Muscle layer of duodenum (tissue), 2 donors: ENCODE measurements at regions not wholly inside any gene's neighbourhood (a gene's known extent, or its start where the extent isn't known, plus 50 kb on each side); places are given as distances from the start of the nearest gene placed in this dataset.

Source experiments
- H3K27ac ChIP-seq: one replicate; pipeline ENCODE4 v1.7.0; 2013; ENCODE audit warnings: mild to moderate bottlenecking, low read length
- H3K27me3 ChIP-seq: one replicate; pipeline ENCODE4 v1.7.0; 2013; ENCODE audit warnings: low read depth, mild to moderate bottlenecking, control low read depth, low read length
- H3K36me3 ChIP-seq, 2 donors: one replicate each; pipeline ENCODE4 v1.7.0; 2013; ENCODE audit warnings: low read length in 2 of 2, control low read depth in 1 of 2, mild to moderate bottlenecking in 1 of 2; ENCODE audit not compliant: insufficient read depth in 2 of 2, control insufficient read depth in 1 of 2
- H3K4me1 ChIP-seq, 2 donors: one replicate each; pipeline ENCODE4 v1.7.0; 2013; ENCODE audit warnings: low read length in 2 of 2, mild to moderate bottlenecking in 2 of 2, control low read depth in 1 of 2, moderate library complexity in 1 of 2; ENCODE audit not compliant: insufficient read depth in 2 of 2, control insufficient read depth in 1 of 2
- H3K4me3 ChIP-seq, 2 donors: one replicate each; pipeline ENCODE4 v1.7.0; 2013; ENCODE audit warnings: low read length in 2 of 2, low read depth in 1 of 2, mild to moderate bottlenecking in 1 of 2
- H3K9me3 ChIP-seq, 2 donors: one replicate each; pipeline ENCODE4 v1.7.0; 2013; ENCODE audit warnings: low read length in 2 of 2, control low read depth in 1 of 2, mild to moderate bottlenecking in 1 of 2; ENCODE audit not compliant: control insufficient read depth in 1 of 2
- donor health status: healthy.

DNA sequence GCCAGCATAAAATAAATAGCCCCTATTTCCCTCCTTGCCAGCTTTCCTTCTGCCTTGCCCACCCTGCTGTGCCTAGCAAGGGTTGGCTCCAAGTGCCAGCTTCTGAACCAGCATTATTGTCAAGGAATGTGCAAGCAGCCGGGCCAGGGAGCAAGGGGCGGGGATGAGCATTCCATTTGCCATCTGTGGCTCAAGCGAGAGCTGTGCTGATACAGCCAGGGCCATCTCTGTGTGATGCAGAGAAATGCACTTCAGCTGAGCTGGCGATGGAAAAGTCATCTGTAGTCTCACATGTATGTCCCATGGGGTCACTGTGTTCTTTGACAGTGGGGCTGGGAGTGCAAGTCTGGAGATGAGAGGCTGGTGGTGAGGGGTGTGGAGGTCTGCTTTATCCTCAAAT lies 137.3 kb downstream of the SUDS3 start:
- no peaks in the 10 kb centered on the region for H3K4me1 ChIP-seq
- H3K9me3 ChIP-seq: no peaks in the 10 kb centered on the region
- H3K27me3 ChIP-seq: no peaks in the 10 kb centered on the region
- H3K27ac ChIP-seq: no peak overlapping the region
- no peaks in the 10 kb centered on the region for H3K36me3 ChIP-seq
- no peak overlapping the region for H3K4me3 ChIP-seq

DNA sequence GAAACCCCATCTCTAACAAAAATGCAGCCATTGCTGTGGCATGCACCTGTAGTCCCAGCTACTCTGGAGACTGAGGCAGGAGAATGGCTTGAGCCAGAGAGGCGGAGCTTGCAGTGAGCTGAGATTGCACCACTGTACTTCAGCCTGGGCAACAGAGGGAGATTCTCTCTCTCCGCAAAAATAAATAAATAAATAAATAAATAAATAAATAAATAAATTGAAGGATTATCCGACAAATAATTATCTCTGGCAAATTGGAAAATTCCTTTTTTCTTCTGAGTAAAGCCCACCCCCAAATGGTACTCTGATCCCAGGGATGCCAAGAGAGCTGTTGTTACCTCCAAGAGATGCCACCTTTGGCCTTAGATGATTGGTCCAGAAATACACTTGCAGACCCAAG lies 137.9 kb downstream of the SUDS3 start:
- no peaks in the 10 kb centered on the region for H3K4me1 ChIP-seq
- H3K27ac ChIP-seq: no peak overlapping the region
- no peaks in the 10 kb centered on the region for H3K27me3 ChIP-seq
- no peak overlapping the region for H3K4me3 ChIP-seq
- H3K36me3 ChIP-seq: no peaks in the 10 kb centered on the region
- H3K9me3 ChIP-seq: no peaks in the 10 kb centered on the region

DNA sequence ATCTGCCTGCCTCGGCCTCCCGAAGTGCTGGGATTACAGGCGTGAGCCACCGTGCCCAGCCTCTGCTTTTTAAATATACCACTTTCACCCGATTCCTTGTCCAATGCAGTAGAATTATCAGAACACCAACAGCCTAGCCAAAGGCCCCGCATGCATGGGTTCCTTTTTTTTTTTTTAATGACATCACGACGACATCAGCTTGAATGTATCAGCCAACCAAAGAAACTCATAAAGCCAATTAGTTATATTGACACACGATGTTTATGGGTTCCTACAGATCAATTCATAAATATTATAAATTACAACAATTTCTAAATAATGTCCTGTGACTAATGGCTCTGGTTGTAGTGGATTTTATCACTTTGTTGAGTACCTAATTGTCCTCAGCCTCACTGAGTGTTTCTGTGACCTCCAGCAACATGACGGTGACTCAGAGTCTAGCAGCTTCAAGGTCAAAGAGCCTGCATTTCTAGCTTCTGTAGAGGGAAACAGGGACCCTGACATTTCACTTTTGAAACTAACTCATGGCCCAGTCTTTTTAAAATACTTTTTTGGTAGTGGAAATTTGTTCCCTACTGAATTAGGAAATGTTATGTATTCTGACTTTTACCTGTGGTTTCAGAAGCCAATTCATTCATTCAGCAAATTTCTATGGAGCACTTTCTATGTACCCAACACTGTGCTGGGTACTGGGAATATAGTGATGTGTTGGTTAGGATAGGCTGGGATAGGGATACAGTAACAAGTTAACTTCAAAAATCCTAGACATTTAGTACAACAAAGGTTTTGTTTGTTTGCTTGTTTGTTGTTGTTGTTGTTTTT lies 144.1 kb downstream of the SUDS3 start:
- Histone ChIP-seq H3K27me3 (no peaks in the 10 kb centered on the region), H3K4me1 (no peaks in the 10 kb centered on the region), H3K9me3 (no peaks in the 10 kb centered on the region), H3K27ac (no peak overlapping the region), H3K36me3 (no peaks in the 10 kb centered on the region), H3K4me3 (no peak overlapping the region)

DNA sequence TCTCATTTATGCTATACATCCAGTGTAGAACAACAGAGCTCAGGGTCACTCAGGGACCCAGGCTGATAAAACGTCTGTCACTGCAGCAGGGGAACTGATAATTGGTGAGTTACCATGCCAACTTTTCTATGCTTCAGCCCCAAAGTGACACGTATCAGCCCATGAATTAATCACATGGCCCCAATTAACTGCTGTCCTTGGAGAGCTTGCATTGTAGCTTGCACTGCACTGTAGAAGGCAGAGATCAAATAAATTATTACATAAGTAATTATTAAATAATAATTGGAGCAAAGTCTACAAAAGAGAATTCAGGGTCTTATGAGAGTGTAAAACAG lies 144.6 kb downstream of the SUDS3 start:
- H3K27me3 ChIP-seq: no peaks in the 10 kb centered on the region
- no peak overlapping the region for H3K4me3 ChIP-seq
- H3K36me3 ChIP-seq: no peaks in the 10 kb centered on the region
- H3K4me1 ChIP-seq: no peaks in the 10 kb centered on the region
- H3K27ac ChIP-seq: no peak overlapping the region
- H3K9me3 ChIP-seq: no peaks in the 10 kb centered on the region

DNA sequence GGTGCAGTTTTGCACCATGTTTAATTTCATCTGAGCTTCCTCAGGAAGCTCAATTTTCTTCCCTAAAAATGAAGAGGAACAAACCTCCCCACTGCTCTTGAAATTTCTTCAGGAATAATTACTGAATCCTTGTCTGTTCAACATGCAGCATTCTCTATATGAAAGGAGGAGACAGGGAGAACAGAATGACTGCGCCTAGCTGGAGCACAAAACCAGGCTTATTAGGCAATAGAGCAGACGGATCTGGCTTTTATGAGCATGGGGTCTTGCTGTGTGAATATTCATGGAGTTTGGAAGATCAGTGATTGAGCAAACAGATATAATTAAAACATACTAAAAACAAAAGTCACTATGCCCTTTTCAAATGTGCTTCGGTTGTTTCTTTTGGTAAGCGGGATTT lies 148.1 kb downstream of the SUDS3 start:
- Histone ChIP-seq H3K9me3 (no peaks in the 10 kb centered on the region), H3K27ac (no peak overlapping the region), H3K4me1 (peaks cover 0 to 9% of the 10 kb centered on the region in 2 donors), H3K36me3 (no peaks in the 10 kb centered on the region), H3K27me3 (no peaks in the 10 kb centered on the region), H3K4me3 (no peak overlapping the region)

DNA sequence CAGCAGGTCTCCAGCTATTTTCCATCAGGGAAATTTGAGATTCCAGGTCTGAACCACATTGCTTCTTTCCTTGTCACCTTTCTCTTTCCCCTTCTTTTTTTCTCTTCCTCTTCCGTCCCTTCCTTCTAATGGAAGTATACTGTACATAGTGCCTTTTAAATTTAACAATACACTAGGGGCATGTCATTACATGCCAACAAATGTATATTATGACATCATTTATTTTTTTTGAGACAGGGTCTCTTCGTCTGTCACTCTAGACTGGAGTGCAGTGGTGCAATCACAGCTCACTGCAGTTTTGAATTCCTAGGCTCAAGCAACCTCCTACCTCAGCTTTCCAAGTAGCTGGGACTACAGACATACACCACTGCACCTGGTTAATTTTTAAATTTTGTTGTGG lies 148.9 kb downstream of the SUDS3 start:
- no peaks in the 10 kb centered on the region for H3K36me3 ChIP-seq
- H3K27ac ChIP-seq: no peak overlapping the region
- no peaks in the 10 kb centered on the region for H3K27me3 ChIP-seq
- H3K4me3 ChIP-seq: no peak overlapping the region
- peaks cover 0 to 9% of the 10 kb centered on the region in 2 donors for H3K4me1 ChIP-seq
- no peaks in the 10 kb centered on the region for H3K9me3 ChIP-seq

DNA sequence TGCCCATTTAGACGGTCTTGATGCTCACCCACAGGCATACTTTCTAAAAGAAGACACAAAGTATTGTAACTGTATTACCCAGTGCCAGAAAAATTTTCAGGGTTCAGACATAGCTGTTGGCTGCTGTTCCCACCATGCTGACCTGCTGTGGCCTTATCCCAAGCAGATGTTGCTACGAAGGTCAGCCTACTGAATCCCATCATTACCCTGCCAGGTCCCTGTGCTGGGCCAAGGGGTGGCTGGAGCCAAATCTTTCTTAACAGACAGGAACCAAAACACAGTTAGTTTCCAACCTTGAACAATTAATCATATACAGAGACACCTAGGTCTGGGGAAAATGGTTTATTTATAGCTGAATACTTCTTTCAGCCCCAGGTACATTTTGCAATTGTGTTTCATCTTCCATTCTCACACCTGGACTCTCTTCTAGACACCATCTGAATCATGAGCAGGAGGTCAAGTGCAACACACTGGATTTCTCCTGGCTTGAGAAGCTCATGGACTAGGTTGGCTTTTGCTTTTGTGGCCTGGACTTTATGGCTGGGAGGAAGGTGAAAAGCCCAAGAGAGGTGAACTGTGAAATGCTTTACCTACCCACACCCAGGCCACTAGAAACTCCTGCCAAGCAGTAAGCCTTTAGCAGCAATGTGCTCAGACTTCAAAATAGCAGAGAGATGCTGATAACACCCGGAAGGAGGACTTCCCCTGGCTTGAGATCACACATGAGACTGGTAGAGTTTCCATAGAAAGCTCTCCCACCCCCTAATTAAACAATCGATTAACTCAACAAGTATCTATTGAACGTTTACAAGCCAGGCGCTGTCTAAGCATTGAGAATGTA lies 150.1 kb downstream of the SUDS3 start:
- H3K27me3 ChIP-seq: no peaks in the 10 kb centered on the region
- H3K36me3 ChIP-seq: no peaks in the 10 kb centered on the region
- H3K4me3 ChIP-seq: no peak overlapping the region
- H3K27ac ChIP-seq: no peak overlapping the region
- no peaks in the 10 kb centered on the region for H3K9me3 ChIP-seq
- H3K4me1 ChIP-seq: peaks cover 0 to 9% of the 10 kb centered on the region in 2 donors

DNA sequence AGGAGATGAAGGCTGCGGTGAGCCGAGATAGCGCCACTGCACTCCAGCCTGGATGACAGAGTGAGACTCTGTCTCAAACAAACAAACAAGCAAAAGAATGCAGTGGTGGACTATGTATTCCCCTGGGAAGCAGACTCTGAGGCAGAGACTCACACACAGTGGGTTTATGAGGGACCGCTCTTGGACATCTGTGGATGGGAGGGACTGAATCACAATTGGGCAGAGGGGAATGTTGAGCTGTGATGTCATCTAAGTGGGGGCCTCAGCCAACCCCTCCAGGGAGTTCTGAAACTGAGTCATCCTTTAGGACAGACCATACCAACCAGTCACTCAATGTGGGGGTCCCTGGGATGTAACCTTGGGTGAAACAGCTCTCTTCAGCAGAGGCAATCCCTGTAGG lies 151.0 kb downstream of the SUDS3 start:
- Histone ChIP-seq H3K27ac (no peak overlapping the region), H3K27me3 (no peaks in the 10 kb centered on the region), H3K4me1 (peaks cover 0 to 9% of the 10 kb centered on the region in 2 donors)

DNA sequence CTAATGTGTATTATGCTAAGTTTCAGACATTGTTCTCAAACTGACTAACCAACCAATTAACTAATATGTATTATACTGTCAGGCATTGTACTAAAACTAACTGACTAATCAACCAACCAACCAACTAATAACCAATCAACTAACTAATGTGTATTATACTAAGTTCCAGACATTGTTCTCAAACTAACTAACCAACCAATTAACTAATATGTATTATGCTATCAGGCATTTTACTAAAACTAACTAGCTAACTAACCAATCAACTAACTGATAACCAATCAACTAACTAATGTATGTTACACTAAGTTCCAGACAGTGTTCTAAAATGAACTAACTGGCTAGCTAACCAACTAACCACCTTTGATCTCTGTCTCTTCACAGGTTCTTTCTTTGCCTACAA lies 152.3 kb downstream of the SUDS3 start:
- Histone ChIP-seq H3K4me3 (no peak overlapping the region), H3K36me3 (no peaks in the 10 kb centered on the region), H3K27ac (no peak overlapping the region), H3K9me3 (no peaks in the 10 kb centered on the region), H3K27me3 (no peaks in the 10 kb centered on the region), H3K4me1 (peaks cover 0 to 9% of the 10 kb centered on the region in 2 donors)

More for the DNA sequence above, 151.0 kb downstream of the SUDS3 start:
- Histone ChIP-seq H3K4me3 (no peak overlapping the region), H3K36me3 (no peaks in the 10 kb centered on the region), H3K9me3 (no peaks in the 10 kb centered on the region)

DNA sequence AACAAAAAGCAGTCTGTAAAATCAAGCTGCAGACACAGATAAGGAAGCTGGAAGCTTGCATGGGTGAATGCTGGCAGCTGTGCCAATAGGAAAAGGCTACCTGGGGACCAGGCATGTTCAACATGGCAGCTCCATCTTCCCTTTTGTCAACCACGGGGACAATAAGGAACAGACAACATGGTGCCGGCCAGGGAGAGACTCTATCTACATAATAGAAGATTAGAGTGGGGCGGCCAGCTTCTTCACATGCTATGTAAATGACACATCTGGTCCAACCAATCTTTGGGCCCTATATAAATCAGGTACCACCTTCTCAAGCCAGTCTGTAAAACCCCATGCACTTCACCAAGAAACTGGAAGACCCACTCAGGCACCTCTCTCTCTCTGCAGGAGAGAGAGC lies 157.6 kb downstream of the SUDS3 start:
- Histone ChIP-seq H3K9me3 (no peaks in the 10 kb centered on the region), H3K36me3 (no peaks in the 10 kb centered on the region), H3K27me3 (no peaks in the 10 kb centered on the region), H3K4me3 (no peak overlapping the region), H3K4me1 (peaks cover 0 to 20% of the 10 kb centered on the region in 2 donors), H3K27ac (no peak overlapping the region)

DNA sequence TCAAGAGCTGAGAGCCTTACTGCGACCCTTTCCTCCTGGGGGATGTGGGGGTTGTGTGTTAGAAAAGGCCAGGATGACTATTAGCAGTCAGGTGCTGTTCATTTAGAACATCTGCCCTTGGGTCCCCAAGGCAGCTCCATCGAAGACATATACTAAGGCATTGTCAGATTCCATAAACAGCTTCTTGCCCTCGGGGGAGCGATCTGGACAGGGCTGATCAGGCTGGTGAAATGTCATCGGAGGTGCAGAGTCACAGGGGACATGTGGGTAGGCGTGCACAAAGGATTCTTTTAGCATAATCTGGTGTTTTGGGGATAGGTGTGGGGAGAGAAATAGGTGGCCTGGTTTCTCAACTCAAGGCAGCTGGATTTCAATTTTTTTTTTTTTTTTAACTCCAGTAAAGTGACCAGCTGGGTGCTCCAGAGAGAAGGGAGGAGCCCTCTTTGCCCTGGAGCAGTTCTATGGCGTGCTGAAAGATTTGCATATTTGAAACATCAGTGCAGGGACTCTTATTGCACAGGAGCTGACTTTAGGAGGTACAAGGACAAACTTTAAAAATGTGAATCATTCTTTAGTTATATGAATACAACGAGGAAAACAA lies 160.1 kb downstream of the SUDS3 start:
- Histone ChIP-seq H3K4me1 (peaks cover 0 to 20% of the 10 kb centered on the region in 2 donors), H3K9me3 (no peaks in the 10 kb centered on the region), H3K36me3 (no peaks in the 10 kb centered on the region), H3K4me3 (no peak overlapping the region), H3K27me3 (no peaks in the 10 kb centered on the region), H3K27ac (no peak overlapping the region)
